GM10248 (cell line): ENCODE measurements at regions not wholly inside any gene's neighbourhood (a gene's known extent, or its start where the extent isn't known, plus 50 kb on each side); places are given as distances from the start of the nearest gene placed in this dataset.
"Not testable (repeated sequence)": the region's sequence is repeated elsewhere in the genome, so short reads cannot be mapped to it uniquely, and the experiment has no call there.

ENCODE experiments used
- CTCF ChIA-PET: fragments of 300-600 bp; sonication (Branson Sonifier 250); formaldehyde crosslinking; extraction: SDS; loops from one replicate; lab custom pipeline; 2021; ENCODE audit warnings: antibody characterized with exemption; lab: Yijun Ruan, JAX
- POLR2A ChIA-PET: fragments of 350-650 bp; sonication (Branson Sonifier 250); formaldehyde crosslinking; extraction: SDS; loops from one replicate; lab custom pipeline; 2020; ENCODE audit warnings: antibody characterized with exemption; lab: Yijun Ruan, JAX
- DNase-seq: peaks from one replicate; pipeline ENCODE4 v3.0.0; 2012; ENCODE audit errors: extremely low spot score
- TF ChIP-seq, protein P1 (sequence below): IDR thresholded peaks from 2 replicates; pipeline ENCODE4 v1.5.1; 2012; ENCODE audit warnings: mild to moderate bottlenecking, low read depth; ENCODE audit errors: extremely low read depth, missing control alignments, control extremely low read depth

DNA sequence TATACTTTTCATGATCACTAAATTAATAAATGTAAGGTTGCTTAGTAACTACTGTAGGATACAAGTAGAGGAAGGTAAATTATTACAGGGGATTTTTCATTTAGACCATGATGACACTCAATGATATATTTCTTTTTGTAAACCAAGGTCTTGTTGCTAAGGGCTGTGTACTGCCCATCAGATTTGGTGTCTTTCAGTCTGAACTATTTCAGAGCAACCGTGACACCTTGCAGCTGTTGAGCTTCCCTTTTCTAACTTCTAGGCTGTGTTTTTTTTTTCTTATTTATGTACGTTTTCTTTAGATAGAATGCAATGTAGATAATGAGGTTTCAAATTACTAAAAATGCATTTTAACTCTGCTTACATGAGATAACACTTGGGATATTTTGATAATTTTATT lies 292.0 kb upstream of the MBL2 start:
- TF ChIP-seq, protein P1, sequence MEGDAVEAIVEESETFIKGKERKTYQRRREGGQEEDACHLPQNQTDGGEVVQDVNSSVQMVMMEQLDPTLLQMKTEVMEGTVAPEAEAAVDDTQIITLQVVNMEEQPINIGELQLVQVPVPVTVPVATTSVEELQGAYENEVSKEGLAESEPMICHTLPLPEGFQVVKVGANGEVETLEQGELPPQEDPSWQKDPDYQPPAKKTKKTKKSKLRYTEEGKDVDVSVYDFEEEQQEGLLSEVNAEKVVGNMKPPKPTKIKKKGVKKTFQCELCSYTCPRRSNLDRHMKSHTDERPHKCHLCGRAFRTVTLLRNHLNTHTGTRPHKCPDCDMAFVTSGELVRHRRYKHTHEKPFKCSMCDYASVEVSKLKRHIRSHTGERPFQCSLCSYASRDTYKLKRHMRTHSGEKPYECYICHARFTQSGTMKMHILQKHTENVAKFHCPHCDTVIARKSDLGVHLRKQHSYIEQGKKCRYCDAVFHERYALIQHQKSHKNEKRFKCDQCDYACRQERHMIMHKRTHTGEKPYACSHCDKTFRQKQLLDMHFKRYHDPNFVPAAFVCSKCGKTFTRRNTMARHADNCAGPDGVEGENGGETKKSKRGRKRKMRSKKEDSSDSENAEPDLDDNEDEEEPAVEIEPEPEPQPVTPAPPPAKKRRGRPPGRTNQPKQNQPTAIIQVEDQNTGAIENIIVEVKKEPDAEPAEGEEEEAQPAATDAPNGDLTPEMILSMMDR = no peak
- POLR2A ChIA-PET = no interaction called here
- no peak for DNase-seq
- CTCF ChIA-PET = interaction anchor here (1.1 kb wide), 1 partner anchor 14 kb away, joined by 4 read pairs; no protein-coding TSS in a partner anchor

DNA sequence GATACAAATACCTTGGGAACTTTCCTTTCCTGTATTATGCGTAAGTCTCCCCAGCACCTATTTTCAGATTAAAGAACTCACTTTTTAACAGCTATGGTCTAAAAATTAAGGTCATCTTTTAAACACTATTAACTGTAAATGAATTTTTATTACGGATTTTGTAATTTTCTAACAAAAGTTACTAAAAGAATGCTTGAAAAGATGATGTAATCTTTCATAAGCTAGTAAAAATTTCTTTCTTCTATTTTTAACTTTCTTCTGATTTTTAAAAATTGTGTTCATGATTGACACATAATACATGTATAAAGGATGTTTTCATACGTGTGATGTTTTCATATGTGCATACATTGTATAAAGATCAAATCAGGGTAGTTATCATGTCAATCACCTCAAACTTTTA lies 291.2 kb upstream of the MBL2 start:
- TF ChIP-seq, protein P1 = no peak
- DNase-seq = no peak
- CTCF ChIA-PET = interaction anchor here (1.1 kb wide), 1 partner anchor 15 kb away, joined by 4 read pairs; no protein-coding TSS in a partner anchor
- POLR2A ChIA-PET = no interaction called here

DNA sequence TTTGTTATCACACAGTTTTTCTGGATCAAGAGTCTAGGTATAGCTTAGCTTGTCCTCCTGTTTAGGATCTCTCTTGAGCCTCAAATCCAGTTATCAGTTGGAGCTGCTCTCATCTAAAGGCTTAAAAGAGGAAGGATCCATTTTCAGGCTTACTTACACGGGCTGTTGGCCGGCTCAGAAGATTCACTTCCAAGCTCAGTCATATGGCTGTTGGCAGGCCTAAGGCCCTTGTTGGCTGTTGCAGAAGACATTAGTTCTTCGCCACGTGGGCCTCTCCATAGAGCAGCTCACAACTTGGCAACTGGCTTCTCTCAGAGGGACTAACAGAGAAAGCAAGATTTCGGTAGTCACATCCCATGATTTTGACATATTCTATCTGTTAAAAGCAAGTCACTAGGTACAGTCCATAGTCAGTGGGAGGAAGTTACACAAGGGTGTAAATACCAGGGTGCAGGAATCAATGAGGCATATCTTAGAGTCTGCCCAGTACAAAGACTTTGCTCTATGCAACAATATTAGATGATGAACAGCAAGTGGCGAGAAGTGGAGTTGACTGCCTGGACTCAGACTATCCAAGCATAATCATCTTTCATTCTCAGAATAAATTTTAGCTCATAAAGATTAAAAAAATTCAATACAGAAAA lies 280.1 kb upstream of the MBL2 start:
- POLR2A ChIA-PET = no interaction called here
- TF ChIP-seq, protein P1 = no peak
- no peak for DNase-seq
- CTCF ChIA-PET = no interaction called here

DNA sequence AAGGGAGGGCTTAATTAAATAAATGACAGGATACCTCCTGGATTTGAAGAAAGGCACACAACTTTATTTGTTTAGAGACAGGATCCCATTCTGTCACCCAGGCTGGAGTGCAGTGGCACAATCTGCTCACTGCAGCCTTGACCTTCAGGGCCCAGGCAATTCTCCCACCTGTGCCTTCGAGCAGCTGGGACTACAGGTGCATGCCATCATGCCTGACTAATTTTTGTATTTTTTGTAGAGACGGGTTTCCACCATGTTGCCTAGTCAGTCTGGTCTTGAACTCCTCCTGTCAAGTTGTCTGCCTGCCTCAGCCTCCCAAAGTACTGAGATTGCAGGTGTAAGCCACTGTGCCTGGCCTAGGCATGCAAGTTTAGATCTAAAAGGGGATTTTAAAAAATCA lies 272.7 kb upstream of the MBL2 start:
- ChIA-PET POLR2A (no interaction called here), CTCF (no interaction called here)
- TF ChIP-seq, protein P1 = no peak
- DNase-seq = no peak

DNA sequence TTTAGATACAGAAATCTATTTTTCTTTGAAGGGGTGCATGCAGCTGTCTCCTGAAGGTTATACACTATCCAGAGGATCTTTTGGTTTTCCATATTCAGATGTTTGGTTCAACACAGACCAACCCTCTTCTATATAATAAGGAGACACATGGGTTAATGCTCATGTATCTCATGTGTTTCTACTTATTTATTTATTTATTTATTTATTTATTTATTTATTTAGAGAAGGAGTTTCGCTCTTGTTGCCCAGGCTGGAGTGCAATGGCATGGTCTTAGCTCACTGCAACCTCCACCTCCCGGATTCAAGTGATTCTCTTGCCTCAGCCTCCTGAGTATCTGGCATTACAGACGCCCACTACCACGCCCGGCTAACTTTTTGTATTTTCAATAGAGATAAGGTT lies 263.2 kb upstream of the MBL2 start:
- CTCF ChIA-PET = interaction anchor here (1.4 to 1.8 kb wide), 4 partner anchors 10 to 72 kb away, joined by 3 to 7 read pairs (median 4); no protein-coding TSS in a partner anchor
- POLR2A ChIA-PET, DNase-seq: not testable (repeated sequence)

DNA sequence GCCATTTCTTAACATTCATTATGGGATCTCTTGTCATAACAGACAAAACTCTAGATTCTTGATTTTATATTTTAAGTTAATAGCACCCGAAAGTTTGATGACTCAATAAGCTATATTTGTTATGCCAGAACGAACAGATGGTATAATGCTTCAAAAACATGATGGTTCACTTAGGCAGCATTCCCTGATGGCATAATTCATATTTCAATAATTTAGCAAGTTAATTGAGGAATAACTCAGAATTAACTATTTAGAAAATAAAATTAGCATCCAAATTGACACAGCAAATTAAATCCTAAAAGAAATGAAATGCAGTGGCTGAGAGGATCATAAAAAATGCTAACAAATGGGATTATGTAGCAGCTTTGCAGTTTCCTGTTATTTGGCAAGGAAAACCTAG lies 260.8 kb upstream of the MBL2 start:
- TF ChIP-seq, protein P1 = no peak
- CTCF ChIA-PET = no interaction called here
- DNase-seq = no peak
- POLR2A ChIA-PET = no interaction called here

DNA sequence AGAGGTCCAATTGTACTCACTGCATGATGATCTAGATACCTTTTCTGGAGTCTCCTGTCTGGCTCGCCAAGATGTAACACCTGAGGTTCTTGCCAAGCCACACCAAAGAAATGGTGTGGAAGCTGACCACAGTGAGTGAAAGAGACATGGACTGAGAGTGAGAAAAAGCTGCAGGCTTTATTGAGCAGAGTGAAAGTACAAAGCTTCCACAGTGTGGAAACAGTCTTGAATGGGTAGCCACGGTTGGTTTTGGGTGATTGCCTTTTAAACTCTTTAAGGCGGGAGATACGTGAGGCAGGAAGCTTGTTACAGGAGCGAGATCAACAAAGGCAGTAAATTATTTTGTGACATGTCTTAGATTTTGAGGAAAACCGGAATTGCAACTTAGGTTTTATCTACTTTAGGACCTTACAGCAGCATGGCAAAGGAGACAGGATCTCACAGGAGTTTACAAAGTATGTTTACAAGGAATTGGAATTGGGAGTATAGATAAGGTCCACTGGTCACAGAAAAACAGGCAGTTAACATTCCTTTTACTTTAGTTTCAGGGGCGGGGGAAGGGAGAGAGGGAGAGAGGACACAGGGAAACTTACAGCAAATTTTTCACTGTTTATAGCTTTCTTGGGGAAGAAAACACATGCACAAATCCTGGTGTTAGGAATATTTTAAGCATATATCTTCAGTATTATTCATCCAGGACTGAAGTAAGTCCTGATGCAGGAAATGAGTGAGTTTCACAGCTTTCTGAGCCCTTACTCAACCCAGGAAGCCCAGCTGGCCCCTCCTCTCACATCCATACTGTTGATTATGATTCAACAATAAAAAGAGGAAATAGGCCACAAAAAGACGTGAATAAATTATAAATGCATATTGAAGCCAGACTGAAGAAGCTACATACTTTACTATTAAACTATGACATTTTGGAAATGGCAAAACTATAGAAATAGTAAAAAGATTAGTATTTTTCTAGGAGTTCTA lies 257.6 kb upstream of the MBL2 start:
- POLR2A ChIA-PET = not testable (repeated sequence)

More for the DNA sequence above, 257.6 kb upstream of the MBL2 start:
- CTCF ChIA-PET = interaction anchor here (1.3 kb wide), 1 partner anchor 14 kb away, joined by 3 read pairs; no protein-coding TSS in a partner anchor
- DNase-seq = not testable (repeated sequence)
